ENCODE measurements at regions not wholly inside any gene's neighbourhood (a gene's known extent, or its start where the extent isn't known, plus 50 kb on each side); places are given as distances from the start of the nearest gene placed in this dataset.

DNA sequence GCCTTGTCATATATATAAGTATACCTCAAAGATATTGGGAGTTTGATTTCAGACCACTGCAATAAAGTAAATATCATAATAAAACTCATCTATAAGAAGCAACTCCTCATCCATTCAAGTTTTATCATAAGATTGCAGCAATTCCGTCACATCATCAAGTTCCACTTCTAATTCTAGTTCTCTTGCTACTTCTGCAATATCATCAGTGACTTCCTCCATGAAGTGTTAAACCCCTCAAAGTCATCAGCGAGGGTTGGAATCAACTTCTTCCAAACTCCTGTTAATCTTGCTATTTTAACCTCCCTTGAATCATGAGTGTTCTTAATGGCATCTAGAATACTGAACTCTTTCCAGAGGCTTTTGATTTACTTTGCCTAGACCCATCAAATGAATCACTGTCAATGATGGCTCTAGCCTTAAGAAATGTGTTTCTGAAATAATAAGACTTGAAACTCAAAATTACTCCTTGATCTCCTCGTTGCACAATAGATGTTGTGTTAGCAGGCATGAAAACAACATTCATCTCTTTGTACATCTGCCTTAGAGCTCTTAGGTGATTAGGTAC lies 88.3 kb downstream of the RPE65 start:
- H3K27ac ChIP-seq (ENCODE audit: extremely low read depth, low read depth, low read length): no peak overlapping the region
- no peaks in the 10 kb centered on the region for H3K4me1 ChIP-seq (replicated peaks in 1 of 2; ENCODE audit: control insufficient read depth in 2 of 2, insufficient read depth in 2 of 2, low read length in 2 of 2)
- no peak overlapping the region for H3K4me2 ChIP-seq (ENCODE audit: insufficient read depth, low read length)
- ATAC-seq (no peak), DNase-seq (ENCODE audit: extremely low read depth in 1 of 4, low spot score in 3 of 4) (no peak), FAIRE-seq (no peak)
- H3K4me3 ChIP-seq: no peak overlapping the region
- in situ Hi-C loops (cut with MboI) (no loop called here), intact Hi-C loops (cut with micrococcal nuclease) (no loop called here)
- H3K9ac ChIP-seq (ENCODE audit: insufficient read depth in 1 of 2, low read depth in 2 of 2, low read length in 2 of 2): no peak overlapping the region
- H3K9me1 ChIP-seq (ENCODE audit: control insufficient read depth, insufficient read depth, low read length): no peaks in the 10 kb centered on the region
- no TSS peak for BruUV-seq (replicated peaks)
- TF ChIP-seq CTBP1 (IDR thresholded peaks at IDR 0.05; ENCODE audit: borderline replicate concordance) (no peak), TCF7 (IDR thresholded peaks at IDR 0.05; ENCODE audit: borderline replicate concordance) (no peak), POLR2B (IDR thresholded peaks at IDR 0.05; ENCODE audit: low read depth, partially characterized antibody) (no peak)
- H3K79me2 ChIP-seq (ENCODE audit: control insufficient read depth, insufficient read depth, low read length): no peaks in the 10 kb centered on the region
- no peaks in the 10 kb centered on the region for H3K9me3 ChIP-seq (replicated peaks; ENCODE audit: control insufficient read depth, insufficient read depth, low read depth, low read length)
- no peaks in the 10 kb centered on the region for H3K27me3 ChIP-seq (ENCODE audit: control insufficient read depth in 2 of 2, insufficient read depth in 2 of 2, low read length in 2 of 2)
- 3% methylated on average over 3 of the region's 3 CpGs for WGBS (ENCODE audit: insufficient coverage, low coverage, missing lambda C conversion rate)
- ChIA-PET POLR2A (no interaction called here), CTCF (ENCODE audit: low intra/inter-chr PET ratio) (no interaction called here)
- no peak overlapping the region for H2AFZ ChIP-seq (ENCODE audit: low read depth, low read length)
- no peaks in the 10 kb centered on the region for H4K20me1 ChIP-seq (replicated peaks; ENCODE audit: control insufficient read depth, insufficient read depth, low read length)
- H3K36me3 ChIP-seq (ENCODE audit: control insufficient read depth, insufficient read depth, low read length): no peaks in the 10 kb centered on the region

GRCh38 chr1:68359045-68359444 lies 90.7 kb downstream of the RPE65 start:
- no peak overlapping the region for H2AFZ ChIP-seq (ENCODE audit: low read depth, low read length)

More at GRCh38 chr1:68359045-68359444, 90.7 kb downstream of the RPE65 start:
- Histone ChIP-seq H3K79me2 (ENCODE audit: control insufficient read depth, insufficient read depth, low read length) (no peaks in the 10 kb centered on the region), H3K4me2 (ENCODE audit: insufficient read depth, low read length) (no peak overlapping the region), H3K4me1 (replicated peaks in 1 of 2; ENCODE audit: control insufficient read depth in 2 of 2, insufficient read depth in 2 of 2, low read length in 2 of 2) (no peaks in the 10 kb centered on the region), H3K36me3 (ENCODE audit: control insufficient read depth, insufficient read depth, low read length) (no peaks in the 10 kb centered on the region), H3K9me3 (replicated peaks; ENCODE audit: control insufficient read depth, insufficient read depth, low read depth, low read length) (no peaks in the 10 kb centered on the region), H4K20me1 (replicated peaks; ENCODE audit: control insufficient read depth, insufficient read depth, low read length) (no peaks in the 10 kb centered on the region), H3K9me1 (ENCODE audit: control insufficient read depth, insufficient read depth, low read length) (no peaks in the 10 kb centered on the region), H3K27me3 (ENCODE audit: control insufficient read depth in 2 of 2, insufficient read depth in 2 of 2, low read length in 2 of 2) (no peaks in the 10 kb centered on the region), H3K9ac (ENCODE audit: insufficient read depth in 1 of 2, low read depth in 2 of 2, low read length in 2 of 2) (no peak overlapping the region), H3K27ac (ENCODE audit: extremely low read depth, low read depth, low read length) (no peak overlapping the region), H3K4me3 (no peak overlapping the region)
- WGBS (ENCODE audit: insufficient coverage, low coverage, missing lambda C conversion rate): 3% methylated on average over 2 of the region's 2 CpGs
- BruUV-seq (replicated peaks): no TSS peak
- ChIA-PET POLR2A (no interaction called here), CTCF (ENCODE audit: low intra/inter-chr PET ratio) (no interaction called here)
- DNase-seq (ENCODE audit: extremely low read depth in 1 of 4, low spot score in 3 of 4): no peak
- TF ChIP-seq CEBPB (tag; IDR thresholded peaks at IDR 0.05) (peak; percentile 35; the same call in 1 of the 2 replicates), CEBPG (CRISPR knock-in tag; IDR thresholded peaks at IDR 0.05) (no peak), CEBPG (tag; conservative IDR thresholded peaks at IDR 0.05 in 1 of 2, IDR thresholded peaks at IDR 0.05 in 1 of 2) (peak; percentile 39 to 67), NR2C2 (CRISPR knock-in tag; IDR thresholded peaks at IDR 0.05) (no peak), NR2C2 (tag; IDR thresholded peaks at IDR 0.05) (no peak), HNRNPLL (IDR thresholded peaks at IDR 0.05; ENCODE audit: low read depth, low read length, poor library complexity, severe bottlenecking) (no peak)
- ATAC-seq: no peak
- no peak for FAIRE-seq
- intact Hi-C loops (cut with micrococcal nuclease): no loop called here
- in situ Hi-C loops (cut with MboI): no loop called here
